NCI-H82 treated with DMSO at 0.1 percent for 48 hours (cell line): ENCODE measurements at regions not wholly inside any gene's neighbourhood (a gene's known extent, or its start where the extent isn't known, plus 50 kb on each side); places are given as distances from the start of the nearest gene placed in this dataset.
A peak's percentile ranks its signal among the peaks of the same experiment; 100 is the strongest.
"Not testable (repeated sequence)": the region's sequence is repeated elsewhere in the genome, so short reads cannot be mapped to it uniquely, and the experiment has no call there.

Experiments used
- DNase-seq: peaks from one replicate; lab custom pipeline; 2025; ENCODE audit not compliant: unreplicated experiment; lab: John Stamatoyannopoulos, UW

- peak; percentile 77 for DNase-seq
These were observed 105.1 kb upstream of the FOXN2 start for GRCh38 chr2:48209214-48209885.

- no peak for DNase-seq
These were observed 104.3 kb upstream of the FOXN2 start for GRCh38 chr2:48210189-48210588.

- DNase-seq = peak; percentile 98
These were observed 100.8 kb upstream of the FOXN2 start for GRCh38 chr2:48213646-48214045.

GRCh38 chr2:48218169-48218568, 96.3 kb upstream of the FOXN2 start:
- DNase-seq = no peak

- no peak for DNase-seq
These were observed 95.3 kb upstream of the FOXN2 start for GRCh38 chr2:48219234-48219554.

- DNase-seq = no peak
These were observed 94.7 kb upstream of the FOXN2 start for GRCh38 chr2:48219555-48220436.

- no peak for DNase-seq
These were observed 94.0 kb upstream of the FOXN2 start for GRCh38 chr2:48220501-48220900.

- DNase-seq = no peak
These were observed 92.5 kb upstream of the FOXN2 start for GRCh38 chr2:48221846-48222516.

- no peak for DNase-seq
These were observed 86.7 kb upstream of the FOXN2 start for GRCh38 chr2:48227617-48228344.

GRCh38 chr2:48228345-48228684, 86.2 kb upstream of the FOXN2 start:
- DNase-seq = no peak

GRCh38 chr2:48229063-48229462, 85.4 kb upstream of the FOXN2 start:
- DNase-seq = no peak

- no peak for DNase-seq
These were observed 83.6 kb upstream of the FOXN2 start for GRCh38 chr2:48230834-48231233.

GRCh38 chr2:48232351-48232750, 82.1 kb upstream of the FOXN2 start:
- DNase-seq = no peak

GRCh38 chr2:48233005-48233404, 81.5 kb upstream of the FOXN2 start:
- no peak for DNase-seq

GRCh38 chr2:48233824-48234223, 80.7 kb upstream of the FOXN2 start:
- DNase-seq = not testable (repeated sequence)

- DNase-seq = no peak
These were observed 79.4 kb upstream of the FOXN2 start for GRCh38 chr2:48235076-48235475.

- DNase-seq = no peak
These were observed 76.1 kb upstream of the FOXN2 start for GRCh38 chr2:48238381-48238780.

GRCh38 chr2:48240912-48241311, 73.6 kb upstream of the FOXN2 start:
- DNase-seq = peak; percentile 72

- DNase-seq = no peak
These were observed 67.3 kb upstream of the FOXN2 start for GRCh38 chr2:48247206-48247605.

GRCh38 chr2:48248251-48248933, 66.1 kb upstream of the FOXN2 start:
- peak; percentile 34 for DNase-seq

- DNase-seq = peak; percentile 67
These were observed 65.5 kb upstream of the FOXN2 start for GRCh38 chr2:48249025-48249424.
